ENCODE measurements at regions not wholly inside any gene's neighbourhood (a gene's known extent, or its start where the extent isn't known, plus 50 kb on each side); places are given as distances from the start of the nearest gene placed in this dataset.

DNA sequence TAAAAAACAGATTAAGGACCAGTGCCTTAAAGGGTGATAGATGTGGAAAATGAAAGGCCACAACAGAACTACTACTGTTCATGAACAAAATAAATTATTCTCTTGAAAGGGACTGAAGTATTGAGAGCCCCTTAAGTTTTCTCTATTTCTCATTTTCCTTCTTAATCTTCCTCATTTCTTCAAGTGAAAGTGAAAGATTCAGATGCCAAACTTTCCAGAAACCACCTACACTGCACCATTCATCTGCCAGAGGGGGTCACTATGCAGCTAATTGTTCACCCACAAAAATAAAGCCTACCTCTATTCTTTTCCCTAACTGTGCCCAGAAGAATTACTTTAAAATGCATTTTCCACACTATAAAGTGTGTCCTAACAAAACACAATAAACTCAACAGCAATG, 140.1 kb downstream of the NR4A2 start:
- no peak for DNase-seq (ENCODE audit: low read depth)
- in situ Hi-C loops (cut with HindIII; ENCODE audit: low sequenced_read_pairs): no loop called here

DNA sequence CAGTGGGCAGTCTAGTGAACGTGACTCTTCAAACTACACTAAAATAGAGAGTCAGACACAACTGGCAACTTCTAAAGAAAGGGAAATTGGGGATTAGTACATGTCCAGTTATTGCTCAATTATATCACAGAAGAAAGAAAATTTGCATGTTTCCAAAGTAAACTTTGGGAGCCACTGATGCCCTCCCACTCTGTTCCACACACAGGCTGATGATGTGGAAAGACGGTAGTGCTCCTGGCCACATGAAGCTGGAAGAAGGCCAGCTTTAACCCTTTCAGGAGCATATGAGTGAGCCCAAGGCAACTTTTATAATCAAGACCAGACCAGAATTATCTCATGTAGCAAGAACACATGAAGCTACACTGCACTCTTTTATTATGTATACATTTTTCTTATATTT, 141.0 kb downstream of the NR4A2 start:
- in situ Hi-C loops (cut with HindIII; ENCODE audit: low sequenced_read_pairs): no loop called here
- no peak overlapping the region for H3K4me3 ChIP-seq (ENCODE audit: low read depth, low read length)
- TF ChIP-seq, protein P1, sequence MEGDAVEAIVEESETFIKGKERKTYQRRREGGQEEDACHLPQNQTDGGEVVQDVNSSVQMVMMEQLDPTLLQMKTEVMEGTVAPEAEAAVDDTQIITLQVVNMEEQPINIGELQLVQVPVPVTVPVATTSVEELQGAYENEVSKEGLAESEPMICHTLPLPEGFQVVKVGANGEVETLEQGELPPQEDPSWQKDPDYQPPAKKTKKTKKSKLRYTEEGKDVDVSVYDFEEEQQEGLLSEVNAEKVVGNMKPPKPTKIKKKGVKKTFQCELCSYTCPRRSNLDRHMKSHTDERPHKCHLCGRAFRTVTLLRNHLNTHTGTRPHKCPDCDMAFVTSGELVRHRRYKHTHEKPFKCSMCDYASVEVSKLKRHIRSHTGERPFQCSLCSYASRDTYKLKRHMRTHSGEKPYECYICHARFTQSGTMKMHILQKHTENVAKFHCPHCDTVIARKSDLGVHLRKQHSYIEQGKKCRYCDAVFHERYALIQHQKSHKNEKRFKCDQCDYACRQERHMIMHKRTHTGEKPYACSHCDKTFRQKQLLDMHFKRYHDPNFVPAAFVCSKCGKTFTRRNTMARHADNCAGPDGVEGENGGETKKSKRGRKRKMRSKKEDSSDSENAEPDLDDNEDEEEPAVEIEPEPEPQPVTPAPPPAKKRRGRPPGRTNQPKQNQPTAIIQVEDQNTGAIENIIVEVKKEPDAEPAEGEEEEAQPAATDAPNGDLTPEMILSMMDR (IDR thresholded peaks at IDR 0.05; ENCODE audit: low read depth, low read length, missing control alignments): no peak
- no peak for DNase-seq (ENCODE audit: low read depth)

More for the DNA sequence above, 140.1 kb downstream of the NR4A2 start:
- TF ChIP-seq, protein P1 (IDR thresholded peaks at IDR 0.05; ENCODE audit: low read depth, low read length, missing control alignments): peak; percentile 31
- H3K4me3 ChIP-seq (ENCODE audit: low read depth, low read length): no peak overlapping the region

DNA sequence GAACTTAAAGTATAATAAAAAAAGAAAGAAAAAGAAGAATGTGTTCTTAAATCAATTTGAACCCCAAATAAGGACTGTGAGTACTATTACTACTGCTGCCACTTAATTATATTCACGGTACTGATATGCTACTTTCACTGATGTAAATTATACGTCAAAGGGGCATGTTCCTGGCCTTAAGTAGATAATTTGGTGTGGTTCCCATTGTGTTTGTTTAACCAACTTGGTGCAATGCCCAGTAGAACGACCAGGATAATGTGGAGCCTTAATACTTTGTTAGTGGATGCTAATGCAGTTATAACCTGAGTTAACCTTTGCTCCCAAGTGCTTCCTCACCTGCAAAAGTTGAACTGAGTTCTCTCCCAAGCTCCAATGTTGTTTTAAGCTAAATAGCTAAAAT, 142.0 kb downstream of the NR4A2 start:
- in situ Hi-C loops (cut with HindIII; ENCODE audit: low sequenced_read_pairs): no loop called here
- no peak overlapping the region for H3K4me3 ChIP-seq (ENCODE audit: low read depth, low read length)
- TF ChIP-seq, protein P1 (IDR thresholded peaks at IDR 0.05; ENCODE audit: low read depth, low read length, missing control alignments): no peak
- no peak for DNase-seq (ENCODE audit: low read depth)

DNA sequence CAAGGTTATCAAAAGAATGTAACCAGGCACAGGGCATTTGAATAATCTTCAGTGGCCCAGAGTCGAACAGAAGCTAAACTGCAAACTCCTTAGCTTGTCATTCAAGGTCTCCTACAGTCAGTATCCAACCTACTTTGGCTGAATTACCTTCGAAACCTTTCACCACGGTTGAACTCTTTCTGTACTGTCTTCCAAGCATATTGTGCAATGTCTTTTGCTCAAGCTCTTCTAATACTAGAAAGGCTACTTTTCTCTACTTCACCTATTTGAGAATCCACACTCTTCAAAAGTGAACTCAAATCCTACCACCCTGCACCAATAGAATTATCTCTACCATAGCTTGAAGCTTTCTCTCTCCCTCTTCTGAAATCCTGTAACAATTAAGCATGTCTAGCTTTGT, 142.9 kb downstream of the NR4A2 start:
- DNase-seq (ENCODE audit: low read depth): no peak
- no peak overlapping the region for H3K4me3 ChIP-seq (ENCODE audit: low read depth, low read length)
- TF ChIP-seq, protein P1 (IDR thresholded peaks at IDR 0.05; ENCODE audit: low read depth, low read length, missing control alignments): no peak
- in situ Hi-C loops (cut with HindIII; ENCODE audit: low sequenced_read_pairs): no loop called here

DNA sequence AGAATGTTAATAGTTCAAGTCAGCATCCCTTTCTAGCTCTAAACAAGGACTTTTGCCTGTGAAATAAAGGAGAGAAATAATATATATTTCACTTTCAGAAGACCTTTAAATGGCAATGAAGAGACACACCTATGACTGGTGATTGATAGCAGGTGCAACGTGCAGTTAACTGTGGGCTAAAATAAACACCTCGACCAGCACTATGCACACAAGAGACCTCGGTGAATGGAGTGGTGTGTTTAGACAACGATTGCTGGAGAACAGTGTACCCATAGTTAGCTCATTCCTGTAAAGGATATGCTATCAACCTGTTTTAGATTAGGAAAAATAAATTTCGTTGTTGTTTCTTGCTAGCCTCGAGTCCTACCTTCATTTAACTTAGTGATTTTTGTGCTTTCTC, 143.4 kb downstream of the NR4A2 start:
- DNase-seq (ENCODE audit: low read depth): no peak
- H3K4me3 ChIP-seq (ENCODE audit: low read depth, low read length): no peak overlapping the region
- in situ Hi-C loops (cut with HindIII; ENCODE audit: low sequenced_read_pairs): no loop called here
- TF ChIP-seq, protein P1 (IDR thresholded peaks at IDR 0.05; ENCODE audit: low read depth, low read length, missing control alignments): no peak

DNA sequence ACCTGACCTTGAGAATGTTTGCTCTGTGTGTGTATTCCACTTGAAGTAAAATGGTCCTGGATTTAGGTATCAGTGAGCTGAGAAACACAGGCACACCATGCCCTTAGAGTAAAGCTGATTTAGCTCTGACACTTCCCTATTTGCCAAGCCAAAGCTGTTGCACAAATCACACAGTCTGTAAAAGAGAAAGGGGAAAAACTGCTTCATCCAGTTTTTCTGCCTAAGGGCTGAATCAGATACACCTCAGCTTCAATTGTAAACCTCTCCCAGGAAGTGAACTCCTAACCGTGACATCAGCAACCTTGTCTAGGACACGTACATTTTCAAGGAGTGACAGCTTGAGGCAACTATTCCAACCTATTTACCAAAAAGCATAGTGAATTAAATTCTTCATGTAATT, 150.4 kb downstream of the NR4A2 start:
- TF ChIP-seq, protein P1 (IDR thresholded peaks at IDR 0.05; ENCODE audit: low read depth, low read length, missing control alignments): no peak
- in situ Hi-C loops (cut with HindIII; ENCODE audit: low sequenced_read_pairs): no loop called here
- H3K4me3 ChIP-seq (ENCODE audit: low read depth, low read length): no peak overlapping the region
- DNase-seq (ENCODE audit: low read depth): no peak

DNA sequence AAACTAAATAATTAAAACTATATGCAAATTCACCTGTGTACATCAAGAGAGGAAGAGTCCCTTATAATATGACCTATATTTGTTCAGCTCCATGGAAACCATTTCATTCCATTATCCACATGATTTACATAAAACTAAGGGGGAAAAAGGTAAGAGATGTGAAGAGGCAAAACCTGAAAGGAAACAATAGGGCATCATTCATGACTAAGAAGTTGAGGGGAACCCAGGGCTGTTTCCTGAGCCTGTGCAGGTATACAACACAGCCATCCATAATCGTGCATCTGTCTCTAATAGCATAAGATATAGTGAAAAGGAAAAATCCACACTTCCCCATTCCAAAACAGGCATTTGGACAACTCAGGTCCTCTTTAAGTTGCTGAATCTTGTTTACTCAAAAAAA, 151.3 kb downstream of the NR4A2 start:
- TF ChIP-seq, protein P1 (IDR thresholded peaks at IDR 0.05; ENCODE audit: low read depth, low read length, missing control alignments): no peak
- no peak overlapping the region for H3K4me3 ChIP-seq (ENCODE audit: low read depth, low read length)
- no peak for DNase-seq (ENCODE audit: low read depth)
- in situ Hi-C loops (cut with HindIII; ENCODE audit: low sequenced_read_pairs): no loop called here

Measured in astrocyte of the cerebellum (primary cell).